Suprapubic skin (tissue), 4 donors: ENCODE measurements at regions not wholly inside any gene's neighbourhood (a gene's known extent, or its start where the extent isn't known, plus 50 kb on each side); places are given as distances from the start of the nearest gene placed in this dataset.

ENCODE experiments used
- CTCF ChIP-seq, 2 donors: fragments of 200-600 bp in 1 of 2; fragments of 450-650 bp in 1 of 2; sonication (generic) in 1 of 2; IDR thresholded peaks; one replicate each; pipeline ENCODE4 v1.5.1; 2016 to 2019; ENCODE audit warnings: antibody characterized with exemption in 2 of 2, mild to moderate bottlenecking in 1 of 2, moderate library complexity in 1 of 2
- EP300 ChIP-seq: sonication (generic); formaldehyde crosslinking; IDR thresholded peaks from one replicate; pipeline ENCODE4 v1.6.1; 2017; ENCODE audit warnings: antibody characterized with exemption
- POLR2AphosphoS5 ChIP-seq, 3 donors: sonication (generic); formaldehyde crosslinking; IDR thresholded peaks; one replicate each; pipeline ENCODE4 v1.6.1; 2017; ENCODE audit warnings: antibody characterized with exemption in 3 of 3

GRCh38 chr13:74866101-74866500, 615.9 kb downstream of the TBC1D4 start:
- no peak for TF ChIP-seq CTCF (IDR thresholded peaks at IDR 0.05)
- TF ChIP-seq POLR2AphosphoS5 (IDR thresholded peaks at IDR 0.05) = no peak
- TF ChIP-seq EP300 = no peak
